GM13977 (cell line): ENCODE measurements at regions not wholly inside any gene's neighbourhood (a gene's known extent, or its start where the extent isn't known, plus 50 kb on each side); places are given as distances from the start of the nearest gene placed in this dataset.

Source experiments
- DNase-seq: peaks from one replicate; pipeline ENCODE4 v3.0.0; 2012; ENCODE audit warnings: low spot score
- in situ Hi-C: fragments of 300-500 bp; cut with MboI; formaldehyde crosslinking; loops from one replicate; pipeline ENCODE4 v1.12.0; 2022; ENCODE audit warnings: low sequenced_read_pairs, low pct_unique_long_range_greater_than_20kb, mixed read lengths, inconsistent platforms; ENCODE audit not compliant: unreplicated experiment
- TF ChIP-seq, protein P1 (sequence below): IDR thresholded peaks from 2 replicates; pipeline ENCODE4 v1.5.1; 2012; ENCODE audit warnings: mild to moderate bottlenecking, control low read depth; ENCODE audit not compliant: insufficient read depth; ENCODE audit errors: extremely low read depth, missing control alignments

DNA sequence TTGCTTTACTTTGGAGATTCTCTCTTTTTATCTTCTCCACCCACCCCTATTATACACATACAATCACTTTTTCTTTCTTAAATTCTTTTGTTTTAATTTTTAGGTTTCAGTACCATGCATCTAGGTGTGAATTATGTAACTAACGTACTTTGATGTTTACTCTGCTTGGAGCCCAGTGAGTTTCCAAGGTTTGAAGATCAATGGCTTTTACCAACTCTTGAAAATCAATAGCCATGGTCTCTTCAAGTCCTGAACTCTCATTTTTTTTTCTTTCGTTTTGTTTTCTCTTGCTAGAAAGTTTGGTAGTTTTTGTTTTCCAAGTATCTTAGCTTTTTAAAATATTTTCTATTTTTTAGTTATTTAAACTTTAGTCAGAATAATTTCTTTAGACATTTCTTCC, 417.2 kb downstream of the ZBBX start:
- DNase-seq = no peak
- in situ Hi-C loops = no loop called here
- TF ChIP-seq, protein P1, sequence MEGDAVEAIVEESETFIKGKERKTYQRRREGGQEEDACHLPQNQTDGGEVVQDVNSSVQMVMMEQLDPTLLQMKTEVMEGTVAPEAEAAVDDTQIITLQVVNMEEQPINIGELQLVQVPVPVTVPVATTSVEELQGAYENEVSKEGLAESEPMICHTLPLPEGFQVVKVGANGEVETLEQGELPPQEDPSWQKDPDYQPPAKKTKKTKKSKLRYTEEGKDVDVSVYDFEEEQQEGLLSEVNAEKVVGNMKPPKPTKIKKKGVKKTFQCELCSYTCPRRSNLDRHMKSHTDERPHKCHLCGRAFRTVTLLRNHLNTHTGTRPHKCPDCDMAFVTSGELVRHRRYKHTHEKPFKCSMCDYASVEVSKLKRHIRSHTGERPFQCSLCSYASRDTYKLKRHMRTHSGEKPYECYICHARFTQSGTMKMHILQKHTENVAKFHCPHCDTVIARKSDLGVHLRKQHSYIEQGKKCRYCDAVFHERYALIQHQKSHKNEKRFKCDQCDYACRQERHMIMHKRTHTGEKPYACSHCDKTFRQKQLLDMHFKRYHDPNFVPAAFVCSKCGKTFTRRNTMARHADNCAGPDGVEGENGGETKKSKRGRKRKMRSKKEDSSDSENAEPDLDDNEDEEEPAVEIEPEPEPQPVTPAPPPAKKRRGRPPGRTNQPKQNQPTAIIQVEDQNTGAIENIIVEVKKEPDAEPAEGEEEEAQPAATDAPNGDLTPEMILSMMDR = no peak

DNA sequence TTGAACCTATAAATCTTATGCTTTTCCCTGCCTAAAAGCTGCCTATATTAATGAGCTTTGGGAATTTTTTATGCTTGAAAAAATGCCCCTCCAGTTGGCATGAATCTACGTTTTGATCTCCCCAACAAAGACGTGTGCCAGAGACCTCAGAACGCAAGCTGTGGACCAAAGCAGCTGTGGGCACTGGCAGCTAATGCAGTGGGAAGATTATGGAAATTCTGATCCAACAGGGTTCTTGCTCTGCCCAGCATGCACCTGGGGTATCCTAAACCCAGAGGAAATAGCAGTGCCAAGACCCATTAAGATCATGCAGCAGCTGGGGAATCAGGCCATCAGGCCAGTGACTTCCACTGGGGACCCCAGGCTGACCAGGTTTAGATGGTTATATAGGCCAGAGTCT, 423.0 kb downstream of the ZBBX start:
- TF ChIP-seq, protein P1 = no peak
- in situ Hi-C loops = no loop called here
- DNase-seq = no peak

DNA sequence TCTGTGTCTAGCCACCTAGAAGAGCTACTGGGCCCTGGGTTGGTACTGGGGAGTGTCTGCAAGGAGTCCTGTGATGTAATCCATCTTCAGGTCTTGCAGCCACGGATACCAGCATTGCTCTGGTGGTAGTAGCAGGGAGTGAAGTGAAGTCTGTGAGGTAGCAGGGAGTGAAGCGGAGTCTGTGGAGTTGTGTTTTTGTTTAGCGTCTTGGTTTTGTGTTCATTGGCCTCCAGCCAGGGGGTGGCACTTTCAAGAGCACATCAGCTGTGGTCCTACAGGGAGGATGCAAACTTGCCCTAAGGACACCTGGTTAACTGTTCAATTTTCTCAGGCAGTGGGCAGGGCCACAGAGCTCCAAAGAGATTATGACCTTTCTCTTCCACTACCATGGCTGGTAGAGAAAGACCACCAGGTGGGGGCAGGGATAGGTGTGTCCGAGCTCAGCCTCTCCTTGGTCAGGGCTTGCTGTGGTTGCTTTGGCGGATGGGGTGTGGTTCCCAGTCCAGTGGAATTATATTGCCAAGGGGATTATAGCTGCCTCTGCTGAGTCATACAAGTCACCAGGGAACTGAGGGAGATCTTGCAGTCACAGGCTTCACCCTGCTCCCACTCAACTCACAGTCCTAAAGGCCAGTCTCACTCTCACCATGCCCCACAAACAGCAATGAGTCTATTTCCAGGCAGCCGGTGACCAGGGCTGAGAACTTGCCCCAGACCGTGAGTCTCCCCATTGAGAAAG, 424.7 kb downstream of the ZBBX start:
- DNase-seq = no peak
- TF ChIP-seq, protein P1 = no peak
- in situ Hi-C loops = no loop called here

DNA sequence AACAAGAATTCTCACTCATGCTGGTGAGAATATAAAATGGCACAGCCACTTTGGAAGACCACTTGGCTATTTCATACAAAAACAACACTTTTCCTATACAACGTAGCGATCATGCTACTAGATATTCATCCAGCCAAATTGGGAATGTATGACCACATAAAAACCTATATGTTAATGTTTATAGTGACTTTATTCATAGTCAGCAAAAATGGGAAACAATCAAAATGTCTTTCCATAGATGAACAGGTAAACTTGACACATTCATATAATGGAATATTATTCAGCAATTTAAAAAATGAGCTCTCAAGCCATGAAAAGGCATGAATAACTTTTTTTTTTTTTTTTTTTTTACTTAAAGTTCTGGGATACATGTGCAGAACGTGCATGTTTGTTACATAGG, 445.2 kb downstream of the ZBBX start:
- in situ Hi-C loops = no loop called here
- TF ChIP-seq, protein P1 = no peak
- DNase-seq = no peak

DNA sequence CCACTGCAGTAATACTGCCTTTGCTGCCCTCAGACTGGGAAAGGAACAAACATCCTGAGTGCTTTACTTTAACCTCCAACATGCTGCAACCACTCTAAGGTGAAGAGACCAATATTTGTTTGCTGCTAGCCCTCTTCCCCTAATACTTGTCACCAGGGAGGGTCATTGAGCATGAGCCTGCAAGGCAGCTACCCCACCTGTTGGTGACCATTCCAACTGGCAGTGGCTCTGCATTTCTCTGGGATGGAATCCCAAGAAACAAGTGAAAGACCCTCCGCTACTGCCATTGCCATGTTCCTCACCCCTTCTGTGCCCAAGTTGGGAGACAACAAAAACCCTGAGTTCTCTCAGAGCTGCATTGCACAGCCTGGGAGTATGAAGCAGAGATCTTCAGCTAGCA, 462.7 kb downstream of the ZBBX start:
- in situ Hi-C loops = no loop called here
- DNase-seq = no peak
- TF ChIP-seq, protein P1 = no peak

DNA sequence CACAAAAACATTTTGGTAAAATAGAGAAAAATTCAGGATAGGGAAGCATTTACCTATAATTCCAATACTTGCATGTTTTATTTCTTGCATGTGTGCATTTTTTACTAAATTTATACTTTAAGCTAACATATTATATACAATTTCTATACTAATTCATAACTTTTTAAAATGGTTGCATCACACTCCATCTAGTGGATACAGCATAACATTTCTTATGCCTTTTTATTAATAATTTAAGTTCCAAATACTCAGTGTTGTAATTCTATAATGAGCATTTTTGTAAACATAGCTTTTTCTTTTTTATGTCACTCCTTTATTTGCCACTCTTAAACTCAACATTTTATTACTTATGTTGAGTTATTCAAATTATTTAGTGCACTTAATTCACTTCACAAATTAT, 477.7 kb downstream of the ZBBX start:
- DNase-seq = no peak
- in situ Hi-C loops = no loop called here
- TF ChIP-seq, protein P1 = no peak
